ENCODE measurements at regions not wholly inside any gene's neighbourhood (a gene's known extent, or its start where the extent isn't known, plus 50 kb on each side); places are given as distances from the start of the nearest gene placed in this dataset.

DNA sequence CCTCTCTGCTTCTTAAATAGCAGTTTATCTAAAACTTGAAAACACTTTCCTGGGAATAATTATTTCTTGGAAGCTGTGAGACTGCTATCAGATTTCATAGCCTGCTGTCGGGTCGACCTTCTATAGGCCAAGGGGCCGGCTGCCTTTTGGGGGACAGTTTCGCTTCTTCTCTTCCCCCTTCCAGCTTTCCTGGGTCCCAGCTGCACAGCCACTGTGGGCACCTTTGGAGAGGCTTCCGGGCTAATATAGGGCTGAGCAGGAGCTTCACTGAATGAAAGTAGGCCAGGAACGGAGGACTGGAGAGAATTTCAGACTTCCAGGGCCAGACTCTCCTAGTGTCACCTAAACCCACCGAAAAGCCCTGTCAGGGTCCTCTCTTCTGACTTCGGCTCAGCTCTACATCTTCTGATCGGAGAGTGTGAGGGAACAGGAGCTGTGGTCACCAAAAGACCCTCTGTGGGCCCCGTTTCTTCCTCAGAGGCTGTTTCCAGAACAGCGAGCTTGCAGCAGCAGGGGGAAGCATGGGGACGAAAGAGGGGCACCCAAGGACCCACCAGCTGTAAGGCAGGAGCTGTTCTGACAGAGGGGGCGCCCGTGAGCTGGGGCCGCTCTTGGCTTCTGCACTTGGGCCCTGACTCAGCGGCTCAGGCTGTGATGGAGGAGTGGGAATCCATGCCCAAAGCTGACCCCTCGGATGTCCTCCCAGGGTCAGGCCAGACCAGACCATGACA lies 620.6 kb downstream of the BCOR start:
- no peak overlapping the region for H3K27ac ChIP-seq (ENCODE audit: insufficient read length, low read depth, low read length)
- no peak overlapping the region for H4K91ac ChIP-seq (ENCODE audit: insufficient read length, low read depth, low read length)
- no peak overlapping the region for H3K14ac ChIP-seq (ENCODE audit: insufficient read depth, low read length)
- H2BK5ac ChIP-seq (ENCODE audit: insufficient read length, low read length), result no peak overlapping the region
- H3K4me2 ChIP-seq (ENCODE audit: insufficient read depth, insufficient read length, low read length), result no peak overlapping the region
- H2BK15ac ChIP-seq (ENCODE audit: low read depth, low read length), result no peak overlapping the region; the same call in 1 of the 2 replicates
- H2BK120ac ChIP-seq (ENCODE audit: low read depth, low read length, poor library complexity, severe bottlenecking), result no peak overlapping the region
- Mint-ChIP-seq H3K36me3 (ENCODE audit: insufficient read depth in 1 of 3, low read depth in 3 of 3) (peaks cover 0 to 4% (median 4%) of the 10 kb centered on the region in 3 experiments; a peak in 5 of 7 replicates), H3K27me3 (ENCODE audit: low read depth) (peaks cover 7% of the 10 kb centered on the region), H3K27ac (no peak overlapping the region), H3K4me1 (peaks cover 4 to 18% of the 10 kb centered on the region in 2 experiments), H3K9me3 (peaks cover 72 to 77% of the 10 kb centered on the region in 2 experiments), H3K4me3 (no peak overlapping the region)
- no peak overlapping the region for H2BK20ac ChIP-seq (ENCODE audit: low read depth, low read length, poor library complexity, severe bottlenecking)
- no peak overlapping the region for H2AFZ ChIP-seq (ENCODE audit: low read length)
- H3K9ac ChIP-seq (ENCODE audit: extremely low read depth, insufficient read length, low read length), result no peak overlapping the region
- no peak overlapping the region for H3K18ac ChIP-seq (ENCODE audit: insufficient read length, low read depth, low read length)
- H3T11ph ChIP-seq (ENCODE audit: low read length), result no peak overlapping the region
- no peaks in the 10 kb centered on the region for H3K9me3 ChIP-seq (ENCODE audit: control insufficient read depth, low read depth, low read length)
- no peak overlapping the region for H2AK5ac ChIP-seq (ENCODE audit: insufficient read length, low read length)
- no peak overlapping the region for H2BK12ac ChIP-seq (ENCODE audit: insufficient read length, low read depth, low read length)
- no peak overlapping the region for H3K23ac ChIP-seq (ENCODE audit: insufficient read length, low read depth, low read length)
- no peak overlapping the region for H4K5ac ChIP-seq (ENCODE audit: insufficient read length, low read depth, low read length)
- TF ChIP-seq, protein P1, sequence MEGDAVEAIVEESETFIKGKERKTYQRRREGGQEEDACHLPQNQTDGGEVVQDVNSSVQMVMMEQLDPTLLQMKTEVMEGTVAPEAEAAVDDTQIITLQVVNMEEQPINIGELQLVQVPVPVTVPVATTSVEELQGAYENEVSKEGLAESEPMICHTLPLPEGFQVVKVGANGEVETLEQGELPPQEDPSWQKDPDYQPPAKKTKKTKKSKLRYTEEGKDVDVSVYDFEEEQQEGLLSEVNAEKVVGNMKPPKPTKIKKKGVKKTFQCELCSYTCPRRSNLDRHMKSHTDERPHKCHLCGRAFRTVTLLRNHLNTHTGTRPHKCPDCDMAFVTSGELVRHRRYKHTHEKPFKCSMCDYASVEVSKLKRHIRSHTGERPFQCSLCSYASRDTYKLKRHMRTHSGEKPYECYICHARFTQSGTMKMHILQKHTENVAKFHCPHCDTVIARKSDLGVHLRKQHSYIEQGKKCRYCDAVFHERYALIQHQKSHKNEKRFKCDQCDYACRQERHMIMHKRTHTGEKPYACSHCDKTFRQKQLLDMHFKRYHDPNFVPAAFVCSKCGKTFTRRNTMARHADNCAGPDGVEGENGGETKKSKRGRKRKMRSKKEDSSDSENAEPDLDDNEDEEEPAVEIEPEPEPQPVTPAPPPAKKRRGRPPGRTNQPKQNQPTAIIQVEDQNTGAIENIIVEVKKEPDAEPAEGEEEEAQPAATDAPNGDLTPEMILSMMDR (conservative IDR thresholded peaks at IDR 0.05), result peak; percentile 71
- H3K56ac ChIP-seq (ENCODE audit: insufficient read length, low read depth, low read length), result no peak overlapping the region
- H3K4me1 ChIP-seq (ENCODE audit: insufficient read depth, low read length), result no peaks in the 10 kb centered on the region
- H3K23me2 ChIP-seq (ENCODE audit: insufficient read length, low read depth, low read length, poor library complexity, severe bottlenecking), result no peaks in the 10 kb centered on the region
- no peak overlapping the region for H3K4ac ChIP-seq (ENCODE audit: low read depth, low read length)
- no peaks in the 10 kb centered on the region for H3K79me2 ChIP-seq (ENCODE audit: insufficient read depth, low read length)
- no peaks in the 10 kb centered on the region for H3K79me1 ChIP-seq (ENCODE audit: insufficient read depth, low read depth, low read length, poor library complexity, severe bottlenecking)
- DNase-seq, result peak; percentile 88
- WGBS (ENCODE audit: extremely low coverage, insufficient read length, low lambda C conversion rate), result no CpG with 5 or more reads among the region's 17 CpGs
- no peak overlapping the region for H4K8ac ChIP-seq (replicated peaks; ENCODE audit: insufficient read length, low read depth, low read length)
- no peaks in the 10 kb centered on the region for H4K20me1 ChIP-seq (ENCODE audit: control insufficient read depth, insufficient read depth, insufficient read length)
- no peaks in the 10 kb centered on the region; the same call in 1 of the 2 replicates for H3K27me3 ChIP-seq (ENCODE audit: insufficient read depth, low read length)

All from H9 (cell line).